ENCODE measurements at regions not wholly inside any gene's neighbourhood (a gene's known extent, or its start where the extent isn't known, plus 50 kb on each side); places are given as distances from the start of the nearest gene placed in this dataset.

DNA sequence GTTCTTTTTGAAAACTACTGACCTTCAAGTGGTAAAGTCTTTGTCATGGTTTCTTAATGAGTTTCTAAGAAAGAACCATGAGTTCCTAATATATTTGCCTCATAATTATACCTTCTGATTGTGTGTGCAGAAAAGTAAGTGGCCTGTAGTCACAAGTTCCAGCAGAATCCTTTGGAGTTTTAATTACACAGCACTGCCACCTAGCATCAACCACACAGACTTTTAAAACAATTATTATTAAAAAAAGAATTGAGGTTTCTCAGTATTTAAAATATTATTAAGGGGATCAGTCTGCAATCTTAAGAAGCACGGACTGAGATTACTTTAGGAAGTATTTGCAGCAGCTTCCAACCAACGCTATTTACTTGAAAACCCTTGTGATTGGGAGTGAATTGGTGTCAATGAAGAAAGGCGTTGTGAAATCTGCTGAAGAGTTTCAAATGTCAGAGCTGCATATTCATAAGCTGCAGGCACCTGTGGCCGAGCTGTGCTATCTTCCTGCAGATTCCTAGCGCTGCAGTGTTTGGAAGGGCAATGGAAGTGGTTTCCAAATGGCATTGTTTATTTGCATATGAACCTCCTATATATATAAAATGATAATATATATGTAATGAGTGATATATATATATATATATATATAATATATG, 1074.2 kb upstream of the WWC1 start:
- Histone ChIP-seq H3K36me3 (ENCODE audit: control insufficient read depth in 4 of 4, insufficient read depth in 3 of 4, low read depth in 1 of 4, low read length in 3 of 4) (no peaks in the 10 kb centered on the region), H3K4me3 (ENCODE audit: low read depth in 1 of 3, low read length in 3 of 3) (no peak overlapping the region), H3K27ac (ENCODE audit: low read depth in 1 of 2, low read length in 2 of 2) (no peak overlapping the region), H3K9me3 (ENCODE audit: control insufficient read depth in 4 of 4, low read length in 3 of 4) (no peaks in the 10 kb centered on the region), H3K27me3 (ENCODE audit: control insufficient read depth in 4 of 4, insufficient read depth in 4 of 4, low read length in 3 of 4) (no peaks in the 10 kb centered on the region), H3K9ac (ENCODE audit: low read depth in 1 of 2, low read length in 2 of 2) (no peak overlapping the region), H3K4me1 (ENCODE audit: control insufficient read depth in 4 of 4, insufficient read depth in 4 of 4, low read length in 3 of 4) (peaks cover 0 to 1% (median 0%) of the 10 kb centered on the region in 4 donors)
- 31% methylated on average over 5 of the region's 5 CpGs for WGBS
- DNase-seq (ENCODE audit: low spot score), result no peak
- TF ChIP-seq NR2F2 (IDR thresholded peaks at IDR 0.05), result no peak
- TF ChIP-seq JUND (IDR thresholded peaks at IDR 0.05), result no peak
- TF ChIP-seq RXRA (IDR thresholded peaks at IDR 0.05), result no peak
- TF ChIP-seq, protein P1, sequence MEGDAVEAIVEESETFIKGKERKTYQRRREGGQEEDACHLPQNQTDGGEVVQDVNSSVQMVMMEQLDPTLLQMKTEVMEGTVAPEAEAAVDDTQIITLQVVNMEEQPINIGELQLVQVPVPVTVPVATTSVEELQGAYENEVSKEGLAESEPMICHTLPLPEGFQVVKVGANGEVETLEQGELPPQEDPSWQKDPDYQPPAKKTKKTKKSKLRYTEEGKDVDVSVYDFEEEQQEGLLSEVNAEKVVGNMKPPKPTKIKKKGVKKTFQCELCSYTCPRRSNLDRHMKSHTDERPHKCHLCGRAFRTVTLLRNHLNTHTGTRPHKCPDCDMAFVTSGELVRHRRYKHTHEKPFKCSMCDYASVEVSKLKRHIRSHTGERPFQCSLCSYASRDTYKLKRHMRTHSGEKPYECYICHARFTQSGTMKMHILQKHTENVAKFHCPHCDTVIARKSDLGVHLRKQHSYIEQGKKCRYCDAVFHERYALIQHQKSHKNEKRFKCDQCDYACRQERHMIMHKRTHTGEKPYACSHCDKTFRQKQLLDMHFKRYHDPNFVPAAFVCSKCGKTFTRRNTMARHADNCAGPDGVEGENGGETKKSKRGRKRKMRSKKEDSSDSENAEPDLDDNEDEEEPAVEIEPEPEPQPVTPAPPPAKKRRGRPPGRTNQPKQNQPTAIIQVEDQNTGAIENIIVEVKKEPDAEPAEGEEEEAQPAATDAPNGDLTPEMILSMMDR (IDR thresholded peaks at IDR 0.05; ENCODE audit: low read depth, low read length, missing input control), result no peak
- TF ChIP-seq, protein P2, sequence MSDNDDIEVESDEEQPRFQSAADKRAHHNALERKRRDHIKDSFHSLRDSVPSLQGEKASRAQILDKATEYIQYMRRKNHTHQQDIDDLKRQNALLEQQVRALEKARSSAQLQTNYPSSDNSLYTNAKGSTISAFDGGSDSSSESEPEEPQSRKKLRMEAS (IDR thresholded peaks at IDR 0.05), result no peak
- TF ChIP-seq TAF1 (conservative IDR thresholded peaks at IDR 0.05), result no peak
- no peak for TF ChIP-seq EGR1 (IDR thresholded peaks at IDR 0.05; ENCODE audit: low read depth in 2 of 2)
- TF ChIP-seq FOXA1 (IDR thresholded peaks at IDR 0.05), result no peak
- TF ChIP-seq, protein P3, sequence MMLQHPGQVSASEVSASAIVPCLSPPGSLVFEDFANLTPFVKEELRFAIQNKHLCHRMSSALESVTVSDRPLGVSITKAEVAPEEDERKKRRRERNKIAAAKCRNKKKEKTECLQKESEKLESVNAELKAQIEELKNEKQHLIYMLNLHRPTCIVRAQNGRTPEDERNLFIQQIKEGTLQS (IDR thresholded peaks at IDR 0.05), result no peak
- TF ChIP-seq ZBTB33 (IDR thresholded peaks at IDR 0.05), result no peak
- no peak for TF ChIP-seq YY1 (IDR thresholded peaks at IDR 0.05)
- TF ChIP-seq REST (IDR thresholded peaks at IDR 0.05), result no peak

DNA sequence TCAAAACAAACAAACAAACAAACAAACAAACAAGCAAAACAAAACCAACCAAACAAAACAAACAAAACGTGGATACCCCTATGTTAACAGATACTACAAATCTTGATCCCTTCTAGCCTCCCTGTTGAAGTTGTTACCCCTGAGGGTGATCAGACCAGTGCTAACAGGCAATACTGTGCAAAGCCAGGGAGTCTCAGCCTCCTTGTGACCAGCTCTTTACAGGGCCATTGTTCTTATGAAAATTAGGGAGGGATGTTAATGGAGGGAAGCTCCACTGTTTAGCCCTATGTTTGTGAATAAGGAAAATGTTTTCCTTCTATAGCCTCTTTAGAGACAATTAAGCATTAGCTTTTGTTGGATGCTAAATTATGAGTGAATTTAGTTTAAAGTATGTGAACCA, 1072.1 kb upstream of the WWC1 start:
- H3K27ac ChIP-seq (ENCODE audit: low read depth in 1 of 2, low read length in 2 of 2), result no peak overlapping the region
- no peaks in the 10 kb centered on the region for H3K9me3 ChIP-seq (ENCODE audit: control insufficient read depth in 4 of 4, low read length in 3 of 4)
- H3K4me1 ChIP-seq (ENCODE audit: control insufficient read depth in 4 of 4, insufficient read depth in 4 of 4, low read length in 3 of 4), result peaks cover 0 to 1% (median 0%) of the 10 kb centered on the region in 4 donors
- no peak overlapping the region for H3K9ac ChIP-seq (ENCODE audit: low read depth in 1 of 2, low read length in 2 of 2)
- 17% methylated on average over 1 of the region's 1 CpG for WGBS
- no peaks in the 10 kb centered on the region for H3K36me3 ChIP-seq (ENCODE audit: control insufficient read depth in 4 of 4, insufficient read depth in 3 of 4, low read depth in 1 of 4, low read length in 3 of 4)
- DNase-seq (ENCODE audit: low spot score), result no peak
- no peaks in the 10 kb centered on the region for H3K27me3 ChIP-seq (ENCODE audit: control insufficient read depth in 4 of 4, insufficient read depth in 4 of 4, low read length in 3 of 4)
- H3K4me3 ChIP-seq (ENCODE audit: low read depth in 1 of 3, low read length in 3 of 3), result no peak overlapping the region
- no peak for TF ChIP-seq EGR1 (IDR thresholded peaks at IDR 0.05; ENCODE audit: low read depth in 2 of 2)
- TF ChIP-seq YY1 (IDR thresholded peaks at IDR 0.05), result no peak
- TF ChIP-seq, protein P2 (IDR thresholded peaks at IDR 0.05), result no peak
- no peak for TF ChIP-seq HNF4G (IDR thresholded peaks at IDR 0.05)
- no peak for TF ChIP-seq HNF4A (conservative IDR thresholded peaks at IDR 0.05)
- TF ChIP-seq NR2F2 (IDR thresholded peaks at IDR 0.05), result no peak
- TF ChIP-seq FOXA1 (IDR thresholded peaks at IDR 0.05), result no peak
- TF ChIP-seq TAF1 (conservative IDR thresholded peaks at IDR 0.05), result no peak
- TF ChIP-seq RXRA (IDR thresholded peaks at IDR 0.05), result no peak
- TF ChIP-seq JUND (IDR thresholded peaks at IDR 0.05), result no peak
- TF ChIP-seq GABPA (IDR thresholded peaks at IDR 0.05 in 1 of 2, conservative IDR thresholded peaks at IDR 0.05 in 1 of 2), result no peak
- TF ChIP-seq FOXA2 (IDR thresholded peaks at IDR 0.05), result no peak
- TF ChIP-seq, protein P1 (IDR thresholded peaks at IDR 0.05; ENCODE audit: low read depth, low read length, missing input control), result no peak
- TF ChIP-seq, protein P3 (IDR thresholded peaks at IDR 0.05), result no peak
- TF ChIP-seq RAD21 (IDR thresholded peaks at IDR 0.05), result no peak
- TF ChIP-seq ZBTB33 (IDR thresholded peaks at IDR 0.05), result no peak

All from liver (tissue), 8 donors.